SK-N-SH (cell line): ENCODE measurements at regions not wholly inside any gene's neighbourhood (a gene's known extent, or its start where the extent isn't known, plus 50 kb on each side); places are given as distances from the start of the nearest gene placed in this dataset.

Source experiments
- CTCF ChIA-PET: fragments of 300-600, 350-600 bp; formaldehyde crosslinking; extraction: SDS; loops from one replicate; lab custom pipeline; 2021; lab: Yijun Ruan, JAX
- POLR2A ChIA-PET: fragments of 350-600 bp; sonication (Branson Sonifier 250); formaldehyde crosslinking; extraction: SDS; loops from one replicate; lab custom pipeline; 2020; ENCODE audit warnings: antibody characterized with exemption, inconsistent platforms; lab: Yijun Ruan, JAX
- DNase-seq: peaks from one replicate; pipeline ENCODE4 v3.0.0; 2012
- H2AFZ ChIP-seq: fragments of 200-600 bp; sonication (generic); 2 replicates; pipeline ENCODE4 v1.8.1; 2016; ENCODE audit warnings: antibody characterized with exemption, mild to moderate bottlenecking, low read depth
- H3F3A ChIP-seq: fragments of 200-600 bp; sonication (generic); replicated peaks from 2 replicates; pipeline ENCODE3; 2016; ENCODE audit warnings: antibody characterized with exemption, mild to moderate bottlenecking; ENCODE audit not compliant: insufficient read depth
- H3K27ac ChIP-seq, 2 experiments: fragments of 200-500 bp in 1 of 2; fragments of 200-600 bp in 1 of 2; sonication (Bioruptor generic) in 1 of 2; sonication (generic), shearing (Covaris generic) in 1 of 2; 2 replicates each; pipeline versions ENCODE4 v1.5.1 to v1.6.1; 2014 to 2016; ENCODE audit warnings: low read depth in 2 of 2, inconsistent platforms in 1 of 2, low read length in 1 of 2, mild to moderate bottlenecking in 1 of 2, mixed read lengths in 1 of 2
- H3K27me3 ChIP-seq: fragments of 200-600 bp; sonication (generic), shearing (Covaris generic); 2 replicates; pipeline ENCODE4 v1.6.1; 2016; ENCODE audit warnings: mixed run types; ENCODE audit not compliant: insufficient read depth
- H3K36me3 ChIP-seq, 2 experiments: fragments of 200-500 bp in 1 of 2; fragments of 200-600 bp in 1 of 2; sonication (Bioruptor generic) in 1 of 2; sonication (generic) in 1 of 2; replicated peaks in 1 of 2; 2 replicates each; pipeline versions ENCODE3 to v1.5.1; 2014 to 2016; ENCODE audit warnings: low read length in 1 of 2, mild to moderate bottlenecking in 1 of 2; ENCODE audit not compliant: insufficient read depth in 2 of 2, control insufficient read depth in 1 of 2
- H3K4me1 ChIP-seq, 2 experiments: fragments of 200-500 bp in 1 of 2; fragments of 200-600 bp in 1 of 2; sonication (Bioruptor generic) in 1 of 2; sonication (generic), shearing (Covaris generic) in 1 of 2; 2 replicates each; pipeline versions ENCODE4 v1.5.1 to v1.6.1; 2014 to 2016; ENCODE audit warnings: low read depth in 1 of 2, low read length in 1 of 2, mixed run types in 1 of 2; ENCODE audit not compliant: insufficient read depth in 2 of 2, control insufficient read depth in 1 of 2
- H3K4me2 ChIP-seq: fragments of 200-600 bp; sonication (generic), shearing (Covaris generic); 2 replicates; pipeline ENCODE4 v1.6.1; 2017; ENCODE audit warnings: mixed run types
- H3K4me3 ChIP-seq, 2 experiments: fragments of 200-500 bp in 1 of 2; fragments of 200-600 bp in 1 of 2; sonication (Bioruptor generic) in 1 of 2; sonication (generic), shearing (Covaris generic) in 1 of 2; 2 replicates each; pipeline versions ENCODE4 v1.5.1 to v1.8.1; 2014 to 2016; ENCODE audit warnings: low read depth in 2 of 2, inconsistent platforms in 1 of 2, low read length in 1 of 2, mild to moderate bottlenecking in 1 of 2, mixed read lengths in 1 of 2, moderate library complexity in 1 of 2
- H3K79me2 ChIP-seq: fragments of 200-600 bp; sonication (generic); 2 replicates; pipeline ENCODE4 v1.8.1; 2017; ENCODE audit warnings: mild to moderate bottlenecking; ENCODE audit not compliant: insufficient read depth
- H3K9ac ChIP-seq: fragments of 200-600 bp; sonication (generic); 2 replicates; pipeline ENCODE4 v1.6.1; 2017; ENCODE audit warnings: mixed run types
- H3K9me2 ChIP-seq: fragments of 200-600 bp; sonication (generic); 2 replicates; pipeline ENCODE4 v1.6.1; 2017; ENCODE audit warnings: mixed run types
- H3K9me3 ChIP-seq: fragments of 200-600 bp; sonication (generic); 2 replicates; pipeline ENCODE4 v1.6.1; 2017; ENCODE audit warnings: mixed run types, mild to moderate bottlenecking, moderate library complexity
- H4K20me1 ChIP-seq: fragments of 200-600 bp; sonication (generic); 2 replicates; pipeline ENCODE4 v1.6.1; 2017; ENCODE audit warnings: mild to moderate bottlenecking, mixed run types; ENCODE audit not compliant: insufficient read depth
- CTCF ChIP-seq: fragments of 200-600 bp; sonication (generic); IDR thresholded peaks from 2 replicates; pipeline ENCODE4 v1.6.1; 2017; ENCODE audit warnings: antibody characterized with exemption, mild to moderate bottlenecking, moderate library complexity
- ELF1 ChIP-seq: IDR thresholded peaks from 2 replicates; pipeline ENCODE4 v1.4.0; 2012
- FOSL2 ChIP-seq: IDR thresholded peaks from 2 replicates; pipeline ENCODE4 v1.4.0; 2012; ENCODE audit warnings: low read depth, mild to moderate bottlenecking, moderate library complexity, borderline replicate concordance
- FOXM1 ChIP-seq: IDR thresholded peaks from 2 replicates; pipeline ENCODE4 v1.4.0; 2012; ENCODE audit warnings: low read depth, mild to moderate bottlenecking
- GABPA ChIP-seq: IDR thresholded peaks from 2 replicates; pipeline ENCODE4 v1.4.0; 2012; ENCODE audit warnings: low read depth, mild to moderate bottlenecking
- GATA2 ChIP-seq: sonication (generic); formaldehyde crosslinking; IDR thresholded peaks from 2 replicates; pipeline ENCODE4 v1.5.0; 2020; ENCODE audit warnings: mild to moderate bottlenecking, missing genetic modification reagents
- MAX ChIP-seq: IDR thresholded peaks from 2 replicates; pipeline ENCODE4 v1.4.0; 2012; ENCODE audit warnings: low read depth
- MEF2A ChIP-seq: IDR thresholded peaks from 2 replicates; pipeline ENCODE4 v1.4.0; 2012; ENCODE audit warnings: low read depth, borderline replicate concordance
- MXI1 ChIP-seq: IDR thresholded peaks from 2 replicates; pipeline ENCODE4 v1.6.1; 2012; ENCODE audit warnings: mild to moderate bottlenecking, low read depth, low read length, improper control_type of control experiment
- NFIC ChIP-seq: IDR thresholded peaks from 2 replicates; pipeline ENCODE4 v1.4.0; 2012; ENCODE audit warnings: borderline replicate concordance
- PBX3 ChIP-seq: IDR thresholded peaks from 2 replicates; pipeline ENCODE4; 2012
- POLR2AphosphoS5 ChIP-seq: IDR thresholded peaks from 2 replicates; pipeline ENCODE4 v1.6.1; 2012; ENCODE audit warnings: low read depth, low read length
- REST ChIP-seq: IDR thresholded peaks from 2 replicates; pipeline ENCODE4 v1.6.1; 2012; ENCODE audit warnings: mild to moderate bottlenecking, low read depth, low read length, moderate library complexity
- RFX5 ChIP-seq: IDR thresholded peaks from 2 replicates; pipeline ENCODE4 v1.6.1; 2012; ENCODE audit warnings: mild to moderate bottlenecking, improper control_type of control experiment, low read length
- RXRA ChIP-seq: IDR thresholded peaks from 2 replicates; pipeline ENCODE4 v1.4.0; 2012; ENCODE audit warnings: low read depth, mild to moderate bottlenecking, borderline replicate concordance
- SIN3A ChIP-seq: IDR thresholded peaks from 2 replicates; pipeline ENCODE4 v1.6.1; 2012; ENCODE audit warnings: low read depth, mild to moderate bottlenecking, low read length, moderate library complexity, borderline replicate concordance
- TAF1 ChIP-seq: IDR thresholded peaks from 2 replicates; pipeline ENCODE4 v1.6.1; 2012; ENCODE audit warnings: low read depth, mild to moderate bottlenecking, low read length, moderate library complexity, borderline replicate concordance
- USF2 ChIP-seq: fragments of 150-350 bp; IDR thresholded peaks from 2 replicates; pipeline ENCODE4 v1.6.1; 2017; ENCODE audit warnings: antibody characterized with exemption, low read length, low read depth, borderline replicate concordance
- WGBS: methylation state at CpG from one replicate; pipeline ENCODE4 v1.1.6; 2017; ENCODE audit warnings: low lambda C conversion rate; 5-methylcytosine and 5-hydroxymethylcytosine counted together

GRCh38 chr9:78644359-78644758, 347.4 kb downstream of the PSAT1 start:
- POLR2A ChIA-PET = no interaction called here
- peaks cover 6% of the 10 kb centered on the region for H3F3A ChIP-seq
- CTCF ChIA-PET = no interaction called here

GRCh38 chr9:78654324-78654723, 357.4 kb downstream of the PSAT1 start:
- CTCF ChIA-PET = no interaction called here
- TF ChIP-seq FOXM1 (no peak), TAF1 (no peak), GATA2 (CRISPR knock-in tag) (no peak), USF2 (no peak), PBX3 (no peak), FOSL2 (no peak), NFIC (no peak), RFX5 (no peak), GABPA (no peak), MXI1 (no peak), CTCF (no peak), ELF1 (no peak)

More at GRCh38 chr9:78644359-78644758, 347.4 kb downstream of the PSAT1 start:
- no peaks in the 10 kb centered on the region; the same call in 1 of the 2 replicates for H3K9me2 ChIP-seq
- H4K20me1 ChIP-seq = no peaks in the 10 kb centered on the region
- DNase-seq = no peak
- no peaks in the 10 kb centered on the region for H3K27me3 ChIP-seq
- H3K4me2 ChIP-seq = no peak overlapping the region
- H3K4me3 ChIP-seq = no peak overlapping the region
- no peaks in the 10 kb centered on the region for H3K36me3 ChIP-seq
- H3K9me3 ChIP-seq = peaks cover 15% of the 10 kb centered on the region; the same call in 1 of the 2 replicates
- H3K9ac ChIP-seq = no peak overlapping the region
- H2AFZ ChIP-seq = no peak overlapping the region
- no peak overlapping the region for H3K27ac ChIP-seq
- no peaks in the 10 kb centered on the region for H3K79me2 ChIP-seq
- TF ChIP-seq POLR2AphosphoS5 (no peak), MEF2A (no peak), RFX5 (no peak), MXI1 (no peak), MAX (no peak), RXRA (no peak), REST (no peak), TAF1 (no peak), SIN3A (no peak)
- no peaks in the 10 kb centered on the region; a peak in 1 of 4 replicates for H3K4me1 ChIP-seq

More at GRCh38 chr9:78654324-78654723, 357.4 kb downstream of the PSAT1 start:
- 56% methylated on average over 1 of the region's 1 CpG for WGBS
- Histone ChIP-seq H3K27me3 (no peaks in the 10 kb centered on the region), H3K27ac (no peak overlapping the region), H3K9me2 (no peaks in the 10 kb centered on the region), H3F3A (peaks cover 3% of the 10 kb centered on the region), H3K4me1 (no peaks in the 10 kb centered on the region; a peak in 1 of 4 replicates), H3K4me2 (no peak overlapping the region), H3K4me3 (no peak overlapping the region), H3K36me3 (no peaks in the 10 kb centered on the region), H4K20me1 (no peaks in the 10 kb centered on the region), H3K9me3 (no peaks in the 10 kb centered on the region), H2AFZ (no peak overlapping the region), H3K9ac (no peak overlapping the region), H3K79me2 (no peaks in the 10 kb centered on the region)
- POLR2A ChIA-PET = no interaction called here
- DNase-seq = no peak
